ENCODE measurements at regions not wholly inside any gene's neighbourhood (a gene's known extent, or its start where the extent isn't known, plus 50 kb on each side); places are given as distances from the start of the nearest gene placed in this dataset.
"Not testable (repeated sequence)": the region's sequence is repeated elsewhere in the genome, so short reads cannot be mapped to it uniquely, and the experiment has no call there.

DNA sequence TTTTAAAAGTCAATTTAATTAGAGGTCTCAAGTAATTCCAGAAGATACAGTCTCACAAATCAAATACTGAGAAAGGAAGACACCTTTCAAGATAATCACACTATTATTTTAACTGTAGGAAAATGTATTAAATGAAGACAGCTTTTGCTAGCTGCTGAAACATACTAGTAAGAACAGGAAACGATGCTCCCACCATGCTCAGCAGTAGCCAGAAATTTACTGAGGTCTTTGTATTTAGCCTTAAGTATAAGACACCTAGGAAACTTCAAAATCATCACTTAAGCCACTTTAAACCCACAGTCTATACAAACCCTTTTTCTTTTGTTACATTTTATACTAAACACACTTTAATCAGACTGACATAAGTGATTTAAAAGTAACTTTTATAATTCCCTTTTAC lies 72.7 kb upstream of the NPIPB12 start:
- DNase-seq (ENCODE audit: insufficient read length, low spot score); FAIRE-seq: not testable (repeated sequence)

- not testable (repeated sequence) for FAIRE-seq; DNase-seq (ENCODE audit: insufficient read length, low spot score)
These were observed 75.6 kb upstream of the NPIPB12 start for GRCh38 chr16:29581764-29582163.

GRCh38 chr16:29591919-29592318 lies 71.1 kb upstream of the SPN start:
- DNase-seq (ENCODE audit: insufficient read length, low spot score); FAIRE-seq: not testable (repeated sequence)

- peak; percentile 20 for DNase-seq (ENCODE audit: insufficient read length, low spot score)
- FAIRE-seq: not testable (repeated sequence)
These were observed 68.7 kb upstream of the SPN start for GRCh38 chr16:29594269-29594925.

DNA sequence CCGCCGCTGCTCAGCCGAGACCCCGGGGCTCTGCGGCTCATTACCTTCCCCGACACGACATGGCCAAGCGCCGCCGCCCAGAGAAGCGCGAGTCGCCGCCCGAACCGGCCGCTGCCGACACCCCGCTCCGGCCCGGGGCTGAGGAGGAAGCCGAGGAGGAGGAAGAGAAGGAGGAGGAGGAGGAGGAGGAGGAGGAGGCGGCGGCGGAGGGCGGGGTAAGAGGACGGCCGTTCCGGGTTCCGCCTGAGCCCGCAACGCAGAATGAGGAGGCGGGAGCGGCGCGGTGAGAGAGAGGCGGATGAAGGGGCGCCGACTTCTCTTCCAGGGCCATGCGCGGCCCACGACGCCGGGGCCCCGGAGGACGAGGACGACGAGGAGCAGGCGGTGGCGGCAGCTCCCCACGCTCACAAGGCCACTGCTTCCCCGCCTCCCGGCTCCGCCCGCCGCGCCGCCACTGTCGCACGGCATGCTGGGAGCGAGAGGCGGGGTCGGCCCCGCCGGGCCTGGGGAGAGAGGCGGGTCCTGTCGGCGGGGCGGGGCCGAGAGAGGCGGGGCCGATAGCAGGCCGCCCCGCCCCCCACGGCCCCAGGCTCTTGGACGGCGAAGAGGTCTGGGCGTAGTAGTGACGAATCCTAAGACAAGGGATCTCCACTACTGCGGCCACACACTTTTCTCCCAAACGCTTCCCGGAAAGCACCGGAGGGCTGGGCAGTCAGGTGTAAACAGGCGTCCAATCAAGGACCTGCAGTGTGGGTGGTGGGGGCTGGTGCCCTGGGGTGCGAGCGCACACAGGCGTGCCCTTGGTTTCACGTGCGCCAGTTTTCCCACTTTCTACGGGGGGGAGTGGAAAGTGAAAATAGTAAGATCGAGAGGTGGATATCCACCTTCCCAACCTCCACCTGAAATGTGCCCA lies 67.9 kb upstream of the SPN start:
- FAIRE-seq: peak; percentile 73
- DNase-seq (ENCODE audit: insufficient read length, low spot score): peak; percentile 60
- TF ChIP-seq POLR2A (IDR thresholded peaks at IDR 0.05; ENCODE audit: low read depth, low read length): peak; percentile 47; the same call in 1 of the 2 replicates

GRCh38 chr16:29597030-29597429 lies 66.0 kb upstream of the SPN start:
- DNase-seq (ENCODE audit: insufficient read length, low spot score); FAIRE-seq: not testable (repeated sequence)

DNA sequence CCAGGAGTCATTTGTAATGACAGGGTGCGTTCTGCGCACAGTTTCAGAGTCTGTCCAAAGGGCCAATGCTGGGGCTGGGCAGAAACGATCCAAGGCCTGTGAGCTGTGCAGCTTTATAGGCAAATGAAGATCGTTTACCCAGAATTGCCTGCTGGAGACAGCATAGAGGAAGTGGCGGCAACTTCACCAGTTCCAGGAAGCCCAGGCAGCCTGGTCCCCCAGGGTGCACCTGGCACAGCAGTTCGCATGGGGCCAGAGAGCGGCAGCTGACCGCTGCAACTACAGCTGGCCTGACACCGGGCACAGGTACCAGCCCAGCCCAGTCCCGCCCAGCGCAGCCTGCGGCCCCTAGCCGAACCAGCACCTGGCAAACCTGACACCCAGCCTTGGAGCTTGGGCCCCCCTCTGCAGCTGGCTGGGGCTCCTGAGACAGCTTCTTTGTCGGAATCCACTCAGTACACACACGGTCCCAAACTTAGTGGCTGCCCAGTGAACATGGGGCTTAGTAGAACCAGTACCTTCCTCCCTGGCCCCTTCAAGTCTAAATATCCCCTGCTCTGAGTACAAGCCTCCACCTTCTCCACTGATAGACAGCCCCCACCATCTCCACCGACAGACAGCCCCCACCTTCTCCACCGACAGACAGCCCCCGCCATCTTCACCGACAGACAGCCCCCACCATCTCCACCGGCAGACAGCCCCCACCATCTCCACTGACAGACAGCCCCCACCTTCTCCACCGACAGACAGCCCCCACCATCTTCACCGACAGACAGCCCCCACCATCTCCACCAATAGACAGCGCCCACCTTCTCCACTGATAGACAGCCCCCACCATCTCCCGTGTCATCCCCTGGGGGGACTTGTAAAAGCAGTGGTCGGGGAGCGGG lies 62.7 kb upstream of the SPN start:
- not testable (repeated sequence) for FAIRE-seq

GRCh38 chr16:29602247-29602625 lies 60.8 kb upstream of the SPN start:
- not testable (repeated sequence) for DNase-seq (ENCODE audit: insufficient read length, low spot score); FAIRE-seq

More for the DNA sequence above, 62.7 kb upstream of the SPN start:
- not testable (repeated sequence) for DNase-seq (ENCODE audit: insufficient read length, low spot score)

DNA sequence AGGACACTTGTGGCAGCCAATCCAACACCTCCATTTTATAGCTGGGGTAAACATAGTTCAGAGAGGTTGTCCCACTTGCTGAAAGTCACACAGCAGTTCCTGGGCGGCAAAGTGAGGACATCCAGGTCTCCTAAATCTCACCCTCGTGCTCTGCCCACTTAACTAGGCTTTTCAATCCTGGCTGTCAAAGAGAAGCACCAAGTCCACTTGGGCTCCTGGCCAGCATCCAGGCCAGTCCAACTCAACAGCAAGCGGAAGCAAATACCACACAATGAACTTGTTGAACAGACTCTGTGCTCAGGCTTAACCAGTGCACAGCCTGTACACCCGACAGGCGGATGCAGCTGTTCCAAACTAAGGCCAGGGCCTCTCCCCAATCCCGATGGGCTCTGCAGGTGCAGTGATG lies 60.4 kb upstream of the SPN start:
- FAIRE-seq; DNase-seq (ENCODE audit: insufficient read length, low spot score): not testable (repeated sequence)

DNA sequence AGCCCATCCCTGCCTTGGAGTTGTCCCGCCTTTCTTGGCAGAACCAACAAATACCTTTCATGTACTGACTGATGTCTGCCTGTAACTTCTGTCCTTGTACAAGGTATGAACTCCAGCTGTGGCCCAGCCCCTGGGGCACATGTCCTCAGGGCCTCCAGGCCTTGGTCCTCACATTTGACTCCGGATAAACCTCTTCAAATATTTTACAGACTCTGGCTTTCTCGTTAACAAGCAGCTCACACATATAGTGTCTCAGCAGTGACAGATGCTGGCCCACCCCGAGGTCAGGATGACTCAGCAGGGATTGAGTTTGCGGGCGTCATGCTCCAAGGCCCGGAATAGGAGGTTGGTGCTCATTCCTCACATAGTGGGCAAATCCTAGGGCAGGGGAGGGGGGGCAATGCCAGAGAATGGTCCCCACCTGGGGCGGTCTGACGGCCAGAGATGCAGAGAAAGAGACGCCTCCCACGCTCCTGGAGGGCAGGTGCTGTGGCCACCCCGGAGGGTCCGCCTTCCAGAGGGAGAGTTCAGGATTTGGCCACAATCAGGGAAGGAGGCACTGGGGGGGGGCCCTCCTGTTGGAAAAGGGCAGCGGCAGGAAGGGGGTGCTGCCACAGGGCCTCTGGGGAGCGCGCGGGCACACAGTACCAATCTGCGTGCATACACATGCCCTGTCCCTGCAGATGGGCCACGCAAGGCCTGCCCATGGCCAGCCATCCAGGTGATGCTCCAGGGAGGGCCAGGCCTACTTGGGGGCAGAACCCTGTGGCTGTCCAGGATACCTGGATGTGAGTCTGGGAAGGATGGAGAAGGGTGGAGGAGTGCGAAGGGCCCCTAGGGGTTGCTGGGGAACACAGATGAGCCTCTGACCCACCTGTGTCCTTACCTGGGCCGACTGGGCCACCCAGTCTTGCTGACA lies 58.2 kb upstream of the SPN start:
- DNase-seq (ENCODE audit: insufficient read length, low spot score) (peak; percentile 16), FAIRE-seq (peak; percentile 53)

- not testable (repeated sequence) for FAIRE-seq; DNase-seq (ENCODE audit: insufficient read length, low spot score)
These were observed 57.3 kb upstream of the SPN start for GRCh38 chr16:29605593-29606205.

DNA sequence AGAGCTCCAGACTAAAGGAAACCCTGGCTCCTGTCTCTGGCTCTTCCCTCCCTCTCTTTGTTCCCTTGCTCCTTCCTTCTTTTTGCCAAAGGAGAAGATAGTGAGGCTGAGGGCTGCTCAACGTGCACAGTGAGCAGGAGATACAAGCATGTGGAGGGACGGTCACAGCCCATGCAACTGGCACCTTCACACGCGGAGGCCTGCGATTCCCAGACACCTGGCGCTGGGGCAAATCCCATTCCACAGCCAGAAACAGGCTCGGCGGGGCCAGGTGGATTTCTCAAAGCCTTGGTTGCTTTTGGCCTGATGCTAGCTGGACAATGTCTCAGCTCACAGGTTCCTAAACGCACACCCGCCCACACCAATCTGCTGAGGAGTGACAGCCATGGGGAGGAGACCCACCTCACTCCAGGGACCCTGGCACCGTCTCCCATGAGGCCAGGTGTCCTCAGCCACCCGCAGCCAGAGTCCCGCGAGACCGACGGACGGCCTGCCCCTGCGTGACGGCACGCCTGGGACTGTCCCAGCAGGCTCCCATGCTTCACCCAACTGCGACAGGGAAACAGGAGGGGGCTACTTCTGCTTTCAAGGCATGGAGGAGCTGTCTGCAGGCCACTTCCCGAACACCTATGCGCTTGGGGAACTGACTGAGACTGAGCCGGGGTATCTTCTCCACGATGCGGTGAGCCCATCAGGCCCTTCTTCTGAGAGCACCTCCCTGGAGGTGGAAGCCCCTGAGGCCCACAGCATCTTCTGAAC lies 56.2 kb upstream of the SPN start:
- DNase-seq (ENCODE audit: insufficient read length, low spot score); FAIRE-seq: not testable (repeated sequence)

DNA sequence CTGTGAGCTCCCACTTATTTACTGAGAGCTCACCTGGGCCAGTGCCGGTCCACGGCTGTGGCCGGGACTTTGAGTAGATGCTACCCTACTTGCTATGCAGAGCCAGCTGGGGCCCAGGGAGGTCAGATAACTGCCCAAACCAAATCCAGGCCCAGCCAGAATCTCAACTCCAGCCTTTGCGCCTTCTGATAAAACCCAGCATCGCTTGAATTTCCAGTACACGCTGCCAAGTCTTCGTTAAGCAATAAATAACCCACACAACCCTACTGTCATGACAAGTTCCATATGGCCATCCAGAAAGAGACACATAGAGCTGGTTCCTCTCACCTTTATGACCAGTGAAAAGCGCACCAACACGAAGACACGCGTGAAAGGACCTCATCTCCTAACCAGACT lies 55.6 kb upstream of the SPN start:
- not testable (repeated sequence) for DNase-seq (ENCODE audit: insufficient read length, low spot score); FAIRE-seq

- not testable (repeated sequence) for FAIRE-seq; DNase-seq (ENCODE audit: insufficient read length, low spot score)
These were observed 50.4 kb upstream of the SPN start for GRCh38 chr16:29612381-29613306.
